SK-N-SH (cell line): ENCODE measurements at regions not wholly inside any gene's neighbourhood (a gene's known extent, or its start where the extent isn't known, plus 50 kb on each side); places are given as distances from the start of the nearest gene placed in this dataset.

ENCODE experiments used
- CTCF ChIA-PET: fragments of 300-600, 350-600 bp; formaldehyde crosslinking; extraction: SDS; loops from one replicate; lab custom pipeline; 2021; lab: Yijun Ruan, JAX
- POLR2A ChIA-PET: fragments of 350-600 bp; sonication (Branson Sonifier 250); formaldehyde crosslinking; extraction: SDS; loops from one replicate; lab custom pipeline; 2020; ENCODE audit warnings: antibody characterized with exemption, inconsistent platforms; lab: Yijun Ruan, JAX
- DNase-seq: peaks from one replicate; pipeline ENCODE4 v3.0.0; 2012
- H2AFZ ChIP-seq: fragments of 200-600 bp; sonication (generic); 2 replicates; pipeline ENCODE4 v1.8.1; 2016; ENCODE audit warnings: antibody characterized with exemption, mild to moderate bottlenecking, low read depth
- H3F3A ChIP-seq: fragments of 200-600 bp; sonication (generic); replicated peaks from 2 replicates; pipeline ENCODE3; 2016; ENCODE audit warnings: antibody characterized with exemption, mild to moderate bottlenecking; ENCODE audit not compliant: insufficient read depth
- H3K27ac ChIP-seq, 2 experiments: fragments of 200-500 bp in 1 of 2; fragments of 200-600 bp in 1 of 2; sonication (Bioruptor generic) in 1 of 2; sonication (generic), shearing (Covaris generic) in 1 of 2; 2 replicates each; pipeline versions ENCODE4 v1.5.1 to v1.6.1; 2014 to 2016; ENCODE audit warnings: low read depth in 2 of 2, inconsistent platforms in 1 of 2, low read length in 1 of 2, mild to moderate bottlenecking in 1 of 2, mixed read lengths in 1 of 2
- H3K27me3 ChIP-seq: fragments of 200-600 bp; sonication (generic), shearing (Covaris generic); 2 replicates; pipeline ENCODE4 v1.6.1; 2016; ENCODE audit warnings: mixed run types; ENCODE audit not compliant: insufficient read depth
- H3K36me3 ChIP-seq, 2 experiments: fragments of 200-500 bp in 1 of 2; fragments of 200-600 bp in 1 of 2; sonication (Bioruptor generic) in 1 of 2; sonication (generic) in 1 of 2; replicated peaks in 1 of 2; 2 replicates each; pipeline versions ENCODE3 to v1.5.1; 2014 to 2016; ENCODE audit warnings: low read length in 1 of 2, mild to moderate bottlenecking in 1 of 2; ENCODE audit not compliant: insufficient read depth in 2 of 2, control insufficient read depth in 1 of 2
- H3K4me1 ChIP-seq, 2 experiments: fragments of 200-500 bp in 1 of 2; fragments of 200-600 bp in 1 of 2; sonication (Bioruptor generic) in 1 of 2; sonication (generic), shearing (Covaris generic) in 1 of 2; 2 replicates each; pipeline versions ENCODE4 v1.5.1 to v1.6.1; 2014 to 2016; ENCODE audit warnings: low read depth in 1 of 2, low read length in 1 of 2, mixed run types in 1 of 2; ENCODE audit not compliant: insufficient read depth in 2 of 2, control insufficient read depth in 1 of 2
- H3K4me2 ChIP-seq: fragments of 200-600 bp; sonication (generic), shearing (Covaris generic); 2 replicates; pipeline ENCODE4 v1.6.1; 2017; ENCODE audit warnings: mixed run types
- H3K4me3 ChIP-seq, 2 experiments: fragments of 200-500 bp in 1 of 2; fragments of 200-600 bp in 1 of 2; sonication (Bioruptor generic) in 1 of 2; sonication (generic), shearing (Covaris generic) in 1 of 2; 2 replicates each; pipeline versions ENCODE4 v1.5.1 to v1.8.1; 2014 to 2016; ENCODE audit warnings: low read depth in 2 of 2, inconsistent platforms in 1 of 2, low read length in 1 of 2, mild to moderate bottlenecking in 1 of 2, mixed read lengths in 1 of 2, moderate library complexity in 1 of 2
- H3K79me2 ChIP-seq: fragments of 200-600 bp; sonication (generic); 2 replicates; pipeline ENCODE4 v1.8.1; 2017; ENCODE audit warnings: mild to moderate bottlenecking; ENCODE audit not compliant: insufficient read depth
- H3K9ac ChIP-seq: fragments of 200-600 bp; sonication (generic); 2 replicates; pipeline ENCODE4 v1.6.1; 2017; ENCODE audit warnings: mixed run types
- H3K9me2 ChIP-seq: fragments of 200-600 bp; sonication (generic); 2 replicates; pipeline ENCODE4 v1.6.1; 2017; ENCODE audit warnings: mixed run types
- H3K9me3 ChIP-seq: fragments of 200-600 bp; sonication (generic); 2 replicates; pipeline ENCODE4 v1.6.1; 2017; ENCODE audit warnings: mixed run types, mild to moderate bottlenecking, moderate library complexity
- H4K20me1 ChIP-seq: fragments of 200-600 bp; sonication (generic); 2 replicates; pipeline ENCODE4 v1.6.1; 2017; ENCODE audit warnings: mild to moderate bottlenecking, mixed run types; ENCODE audit not compliant: insufficient read depth
- CHD2 ChIP-seq: fragments of 150-350 bp; IDR thresholded peaks from 2 replicates; pipeline ENCODE4 v1.6.1; 2018; ENCODE audit warnings: low read length; ENCODE audit not compliant: partially characterized antibody
- ELF1 ChIP-seq: IDR thresholded peaks from 2 replicates; pipeline ENCODE4 v1.4.0; 2012
- EP300 ChIP-seq, 2 experiments: IDR thresholded peaks; 2 replicates each; pipeline versions ENCODE4 v1.4.0 to v1.6.1; 2012; ENCODE audit warnings: borderline replicate concordance in 1 of 2, low read depth in 1 of 2, low read length in 1 of 2
- FOXM1 ChIP-seq: IDR thresholded peaks from 2 replicates; pipeline ENCODE4 v1.4.0; 2012; ENCODE audit warnings: low read depth, mild to moderate bottlenecking
- GATA2 ChIP-seq: sonication (generic); formaldehyde crosslinking; IDR thresholded peaks from 2 replicates; pipeline ENCODE4 v1.5.0; 2020; ENCODE audit warnings: mild to moderate bottlenecking, missing genetic modification reagents
- MEF2A ChIP-seq: IDR thresholded peaks from 2 replicates; pipeline ENCODE4 v1.4.0; 2012; ENCODE audit warnings: low read depth, borderline replicate concordance
- NFIC ChIP-seq: IDR thresholded peaks from 2 replicates; pipeline ENCODE4 v1.4.0; 2012; ENCODE audit warnings: borderline replicate concordance
- NRF1 ChIP-seq: IDR thresholded peaks from 2 replicates; pipeline ENCODE4 v1.6.1; 2012; ENCODE audit warnings: low read depth, mild to moderate bottlenecking, low read length
- PBX3 ChIP-seq: IDR thresholded peaks from 2 replicates; pipeline ENCODE4; 2012
- POLR2AphosphoS5 ChIP-seq: IDR thresholded peaks from 2 replicates; pipeline ENCODE4 v1.6.1; 2012; ENCODE audit warnings: low read depth, low read length
- RAD21 ChIP-seq: IDR thresholded peaks from 2 replicates; pipeline ENCODE4 v1.6.1; 2012; ENCODE audit warnings: mild to moderate bottlenecking, low read length
- RCOR1 ChIP-seq: fragments of 150-350 bp; IDR thresholded peaks from 2 replicates; pipeline ENCODE4 v1.6.1; 2017; ENCODE audit warnings: antibody characterized with exemption, low read length
- RXRA ChIP-seq: IDR thresholded peaks from 2 replicates; pipeline ENCODE4 v1.4.0; 2012; ENCODE audit warnings: low read depth, mild to moderate bottlenecking, borderline replicate concordance
- SMC3 ChIP-seq: IDR thresholded peaks from 2 replicates; pipeline ENCODE4 v1.6.1; 2012; ENCODE audit warnings: low read depth, low read length, improper control_type of control experiment
- TAF1 ChIP-seq: IDR thresholded peaks from 2 replicates; pipeline ENCODE4 v1.6.1; 2012; ENCODE audit warnings: low read depth, mild to moderate bottlenecking, low read length, moderate library complexity, borderline replicate concordance
- TEAD4 ChIP-seq: IDR thresholded peaks from 2 replicates; pipeline ENCODE4 v1.4.0; 2012; ENCODE audit warnings: mild to moderate bottlenecking, borderline replicate concordance; ENCODE audit not compliant: insufficient read depth
- USF1 ChIP-seq: IDR thresholded peaks from 2 replicates; pipeline ENCODE4 v1.4.0; 2012; ENCODE audit warnings: low read depth, borderline replicate concordance
- WGBS: methylation state at CpG from one replicate; pipeline ENCODE4 v1.1.6; 2017; ENCODE audit warnings: low lambda C conversion rate; 5-methylcytosine and 5-hydroxymethylcytosine counted together
- TF ChIP-seq, protein P1 (sequence below): fragments of 200-600 bp; sonication (generic); IDR thresholded peaks from 2 replicates; pipeline ENCODE4 v1.6.1; 2017; ENCODE audit warnings: antibody characterized with exemption, mild to moderate bottlenecking, moderate library complexity

GRCh38 chrX:122596998-122597397 lies 587.1 kb upstream of the GRIA3 start:
- H3K9ac ChIP-seq, result no peak overlapping the region
- TF ChIP-seq MEF2A (no peak), EP300 (IDR thresholded peaks at IDR 0.05; ENCODE audit: borderline replicate concordance in 1 of 2, low read depth in 1 of 2, low read length in 1 of 2) (peak in 1 of 2 experiments; percentile 39; a peak in 1 of 4 replicates), RCOR1 (peak; percentile 31; the same call in 1 of the 2 replicates), GATA2 (CRISPR knock-in tag) (0 out of 2 replicates have a peak, but pooled peaks have one; percentile 27), POLR2AphosphoS5 (no peak), RXRA (no peak), PBX3 (no peak), NFIC (no peak), TAF1 (no peak), SMC3 (no peak)
- CTCF ChIA-PET, result no interaction called here

GRCh38 chrX:122622795-122623194 lies 561.3 kb upstream of the GRIA3 start:
- Histone ChIP-seq H3K4me2 (no peak overlapping the region), H3K4me1 (no peaks in the 10 kb centered on the region), H3K4me3 (no peak overlapping the region), H3K36me3 (no peaks in the 10 kb centered on the region), H2AFZ (no peak overlapping the region), H3F3A (no peaks in the 10 kb centered on the region), H3K79me2 (no peaks in the 10 kb centered on the region), H3K9ac (no peak overlapping the region), H3K27me3 (no peaks in the 10 kb centered on the region), H3K27ac (no peak overlapping the region), H3K9me2 (no peaks in the 10 kb centered on the region), H3K9me3 (no peaks in the 10 kb centered on the region), H4K20me1 (no peaks in the 10 kb centered on the region)
- CTCF ChIA-PET, result no interaction called here
- DNase-seq, result no peak
- WGBS, result 33% methylated on average over 1 of the region's 1 CpG
- POLR2A ChIA-PET, result no interaction called here
- TF ChIP-seq NFIC (no peak), MEF2A (no peak), EP300 (IDR thresholded peaks at IDR 0.05; ENCODE audit: borderline replicate concordance in 1 of 2, low read depth in 1 of 2, low read length in 1 of 2) (no peak), RAD21 (no peak), TAF1 (no peak), RCOR1 (no peak), CHD2 (no peak), TEAD4 (no peak), ELF1 (no peak), POLR2AphosphoS5 (no peak), NRF1 (no peak), FOXM1 (no peak), USF1 (no peak), PBX3 (no peak)
- TF ChIP-seq, protein P1, sequence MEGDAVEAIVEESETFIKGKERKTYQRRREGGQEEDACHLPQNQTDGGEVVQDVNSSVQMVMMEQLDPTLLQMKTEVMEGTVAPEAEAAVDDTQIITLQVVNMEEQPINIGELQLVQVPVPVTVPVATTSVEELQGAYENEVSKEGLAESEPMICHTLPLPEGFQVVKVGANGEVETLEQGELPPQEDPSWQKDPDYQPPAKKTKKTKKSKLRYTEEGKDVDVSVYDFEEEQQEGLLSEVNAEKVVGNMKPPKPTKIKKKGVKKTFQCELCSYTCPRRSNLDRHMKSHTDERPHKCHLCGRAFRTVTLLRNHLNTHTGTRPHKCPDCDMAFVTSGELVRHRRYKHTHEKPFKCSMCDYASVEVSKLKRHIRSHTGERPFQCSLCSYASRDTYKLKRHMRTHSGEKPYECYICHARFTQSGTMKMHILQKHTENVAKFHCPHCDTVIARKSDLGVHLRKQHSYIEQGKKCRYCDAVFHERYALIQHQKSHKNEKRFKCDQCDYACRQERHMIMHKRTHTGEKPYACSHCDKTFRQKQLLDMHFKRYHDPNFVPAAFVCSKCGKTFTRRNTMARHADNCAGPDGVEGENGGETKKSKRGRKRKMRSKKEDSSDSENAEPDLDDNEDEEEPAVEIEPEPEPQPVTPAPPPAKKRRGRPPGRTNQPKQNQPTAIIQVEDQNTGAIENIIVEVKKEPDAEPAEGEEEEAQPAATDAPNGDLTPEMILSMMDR, result no peak

More at GRCh38 chrX:122596998-122597397, 587.1 kb upstream of the GRIA3 start:
- DNase-seq, result no peak
- Histone ChIP-seq H3K27ac (no peak overlapping the region), H3K4me3 (no peak overlapping the region), H3K27me3 (no peaks in the 10 kb centered on the region), H3K4me1 (no peaks in the 10 kb centered on the region), H3K79me2 (no peaks in the 10 kb centered on the region), H4K20me1 (no peaks in the 10 kb centered on the region), H3K36me3 (no peaks in the 10 kb centered on the region), H2AFZ (no peak overlapping the region), H3F3A (no peaks in the 10 kb centered on the region), H3K9me3 (no peaks in the 10 kb centered on the region; the same call in 1 of the 2 replicates), H3K4me2 (no peak overlapping the region), H3K9me2 (no peaks in the 10 kb centered on the region)
- POLR2A ChIA-PET, result no interaction called here
